ENCODE measurements at regions not wholly inside any gene's neighbourhood (a gene's known extent, or its start where the extent isn't known, plus 50 kb on each side); places are given as distances from the start of the nearest gene placed in this dataset.

DNA sequence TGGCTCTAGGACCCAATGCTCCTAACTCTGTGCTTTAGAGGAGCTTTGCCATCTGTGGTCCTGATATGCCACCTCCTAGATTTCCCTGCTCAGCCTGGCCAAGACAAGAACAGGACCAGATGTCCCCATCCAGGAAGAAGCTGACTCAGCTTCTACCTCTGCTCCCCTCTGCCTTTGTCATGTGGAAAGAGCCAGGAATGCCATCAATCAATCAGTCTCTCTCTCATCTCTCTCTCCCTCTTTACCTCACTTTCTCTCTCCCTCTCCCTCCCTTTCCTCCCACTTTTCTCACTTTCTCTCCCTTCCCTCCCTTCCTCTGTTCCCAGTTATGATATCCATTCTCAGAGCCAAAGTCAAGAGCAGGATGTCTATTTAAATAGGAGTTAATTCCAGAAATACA is 892.5 kb upstream of the TMEM132C start (continued):
- TF ChIP-seq, protein P1, sequence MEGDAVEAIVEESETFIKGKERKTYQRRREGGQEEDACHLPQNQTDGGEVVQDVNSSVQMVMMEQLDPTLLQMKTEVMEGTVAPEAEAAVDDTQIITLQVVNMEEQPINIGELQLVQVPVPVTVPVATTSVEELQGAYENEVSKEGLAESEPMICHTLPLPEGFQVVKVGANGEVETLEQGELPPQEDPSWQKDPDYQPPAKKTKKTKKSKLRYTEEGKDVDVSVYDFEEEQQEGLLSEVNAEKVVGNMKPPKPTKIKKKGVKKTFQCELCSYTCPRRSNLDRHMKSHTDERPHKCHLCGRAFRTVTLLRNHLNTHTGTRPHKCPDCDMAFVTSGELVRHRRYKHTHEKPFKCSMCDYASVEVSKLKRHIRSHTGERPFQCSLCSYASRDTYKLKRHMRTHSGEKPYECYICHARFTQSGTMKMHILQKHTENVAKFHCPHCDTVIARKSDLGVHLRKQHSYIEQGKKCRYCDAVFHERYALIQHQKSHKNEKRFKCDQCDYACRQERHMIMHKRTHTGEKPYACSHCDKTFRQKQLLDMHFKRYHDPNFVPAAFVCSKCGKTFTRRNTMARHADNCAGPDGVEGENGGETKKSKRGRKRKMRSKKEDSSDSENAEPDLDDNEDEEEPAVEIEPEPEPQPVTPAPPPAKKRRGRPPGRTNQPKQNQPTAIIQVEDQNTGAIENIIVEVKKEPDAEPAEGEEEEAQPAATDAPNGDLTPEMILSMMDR (conservative IDR thresholded peaks at IDR 0.05; ENCODE audit: low read depth in 2 of 2), result no peak
- TF ChIP-seq, protein P2, sequence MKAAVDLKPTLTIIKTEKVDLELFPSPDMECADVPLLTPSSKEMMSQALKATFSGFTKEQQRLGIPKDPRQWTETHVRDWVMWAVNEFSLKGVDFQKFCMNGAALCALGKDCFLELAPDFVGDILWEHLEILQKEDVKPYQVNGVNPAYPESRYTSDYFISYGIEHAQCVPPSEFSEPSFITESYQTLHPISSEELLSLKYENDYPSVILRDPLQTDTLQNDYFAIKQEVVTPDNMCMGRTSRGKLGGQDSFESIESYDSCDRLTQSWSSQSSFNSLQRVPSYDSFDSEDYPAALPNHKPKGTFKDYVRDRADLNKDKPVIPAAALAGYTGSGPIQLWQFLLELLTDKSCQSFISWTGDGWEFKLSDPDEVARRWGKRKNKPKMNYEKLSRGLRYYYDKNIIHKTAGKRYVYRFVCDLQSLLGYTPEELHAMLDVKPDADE (IDR thresholded peaks at IDR 0.05), result no peak
- TF ChIP-seq REST (IDR thresholded peaks at IDR 0.05; ENCODE audit: unreplicated experiment), result no peak
- no peak for TF ChIP-seq JUNB (IDR thresholded peaks at IDR 0.05; ENCODE audit: unreplicated experiment)

DNA sequence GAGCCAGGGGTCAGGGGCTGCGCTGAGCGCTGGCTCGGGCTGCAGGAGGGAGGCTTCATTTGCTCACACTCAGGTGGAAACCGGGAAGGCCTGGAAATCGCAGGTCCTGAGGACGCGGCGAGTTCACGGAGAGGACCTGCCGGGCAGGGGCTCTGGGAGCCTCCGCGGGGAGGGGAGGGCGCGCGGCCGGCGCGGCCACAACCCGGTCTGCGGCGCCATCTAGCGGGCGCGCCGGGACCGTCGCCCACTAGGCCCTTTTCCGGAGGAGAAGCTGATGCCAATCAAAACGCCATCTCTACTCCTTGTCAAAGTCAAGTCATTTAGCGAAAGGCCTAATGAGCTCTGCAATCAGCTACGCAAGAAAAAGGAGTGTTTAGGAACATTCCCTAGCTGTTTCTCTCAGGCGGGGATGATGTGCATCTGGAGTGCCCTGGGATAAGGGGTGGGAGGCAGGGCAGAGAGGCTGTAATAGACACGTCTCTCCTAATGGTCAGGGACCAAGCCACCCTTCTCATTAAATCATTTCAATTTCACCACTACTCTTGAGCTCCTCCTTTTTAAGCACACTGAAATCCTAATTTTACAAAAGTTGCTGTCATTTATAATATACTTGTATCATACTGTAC is 885.8 kb upstream of the TMEM132C start:
- H3K4me1 ChIP-seq (ENCODE audit: insufficient read depth), result no peaks in the 10 kb centered on the region
- TF ChIP-seq, protein P1 (conservative IDR thresholded peaks at IDR 0.05; ENCODE audit: low read depth in 2 of 2), result peak; percentile 71 to 82
- TF ChIP-seq ZNF331 (CRISPR knock-in tag; IDR thresholded peaks at IDR 0.05; ENCODE audit: low read depth) (no peak), EZH2 (IDR thresholded peaks at IDR 0.05; ENCODE audit: low read depth, unreplicated experiment) (no peak), POLR2AphosphoS5 (IDR thresholded peaks at IDR 0.05; ENCODE audit: low read depth) (no peak)
- no peaks in the 10 kb centered on the region for H4K20me1 ChIP-seq (replicated peaks; ENCODE audit: insufficient read depth)
- H3K79me2 ChIP-seq (replicated peaks; ENCODE audit: insufficient read depth), result no peaks in the 10 kb centered on the region
- H3K36me3 ChIP-seq (ENCODE audit: insufficient read depth), result no peaks in the 10 kb centered on the region
- H3K27ac ChIP-seq (ENCODE audit: low read depth), result no peak overlapping the region
- peak; percentile 79 for DNase-seq (ENCODE audit: low spot score)
- no peak overlapping the region for H2AFZ ChIP-seq
- no peaks in the 10 kb centered on the region for H3K27me3 ChIP-seq (ENCODE audit: insufficient read depth)
- H3K9me3 Mint-ChIP-seq, result peaks cover 91% of the 10 kb centered on the region
- no peaks in the 10 kb centered on the region for H3K4me1 Mint-ChIP-seq
- H3K4me3 Mint-ChIP-seq, result no peak overlapping the region
- H3K27me3 Mint-ChIP-seq (ENCODE audit: insufficient read depth, low read depth, poor library complexity), result no peaks in the 10 kb centered on the region
- H3K36me3 Mint-ChIP-seq (ENCODE audit: low read depth), result peaks cover 21% of the 10 kb centered on the region; the same call in 2 of the 3 replicates
- no peaks in the 10 kb centered on the region for H3F3A ChIP-seq (replicated peaks; ENCODE audit: low read depth)
- no peak for ATAC-seq
- H3K27ac Mint-ChIP-seq, result no peak overlapping the region
- no peaks in the 10 kb centered on the region for H3K9me2 ChIP-seq (ENCODE audit: insufficient read depth)
- H3K4me2 ChIP-seq, result no peak overlapping the region
- H3K4me3 ChIP-seq, result no peak overlapping the region
